ENCODE measurements at regions not wholly inside any gene's neighbourhood (a gene's known extent, or its start where the extent isn't known, plus 50 kb on each side); places are given as distances from the start of the nearest gene placed in this dataset.

GRCh38 chr20:54837226-54837625, 361.8 kb downstream of the DOK5 start:
- H3K27me3 ChIP-seq: no peaks in the 10 kb centered on the region
- intact Hi-C loops (cut with DNase I): no loop called here
- no peak for DNase-seq (ENCODE audit: extremely low spot score in 2 of 2)
- H3K36me3 ChIP-seq: no peaks in the 10 kb centered on the region
- no peak overlapping the region for H3K27ac ChIP-seq
- H3K4me3 ChIP-seq: no peak overlapping the region
- no peaks in the 10 kb centered on the region for H3K9me3 ChIP-seq
- TF ChIP-seq CTCF (IDR thresholded peaks at IDR 0.05): no peak
- no peak for TF ChIP-seq POLR2AphosphoS5 (IDR thresholded peaks at IDR 0.05; ENCODE audit: insufficient read depth in 1 of 2, low read depth in 1 of 2)
- no peak for TF ChIP-seq POLR2A (IDR thresholded peaks at IDR 0.05)
- H3K4me1 ChIP-seq: no peaks in the 10 kb centered on the region

GRCh38 chr20:54822386-54822785, 347.0 kb downstream of the DOK5 start:
- Histone ChIP-seq H3K36me3 (no peaks in the 10 kb centered on the region), H3K4me1 (no peaks in the 10 kb centered on the region), H3K27me3 (no peaks in the 10 kb centered on the region), H3K4me3 (no peak overlapping the region), H3K27ac (no peak overlapping the region), H3K9me3 (no peaks in the 10 kb centered on the region)
- no peak for DNase-seq (ENCODE audit: extremely low spot score in 2 of 2)
- TF ChIP-seq POLR2A (IDR thresholded peaks at IDR 0.05) (no peak), CTCF (IDR thresholded peaks at IDR 0.05) (no peak), POLR2AphosphoS5 (IDR thresholded peaks at IDR 0.05; ENCODE audit: insufficient read depth in 1 of 2, low read depth in 1 of 2) (no peak)
- intact Hi-C loops (cut with DNase I): no loop called here

- Histone ChIP-seq H3K4me3 (no peak overlapping the region), H3K27me3 (no peaks in the 10 kb centered on the region), H3K4me1 (no peaks in the 10 kb centered on the region), H3K9me3 (no peaks in the 10 kb centered on the region), H3K27ac (no peak overlapping the region), H3K36me3 (no peaks in the 10 kb centered on the region)
- no peak for TF ChIP-seq POLR2A (IDR thresholded peaks at IDR 0.05)
- no peak for TF ChIP-seq POLR2AphosphoS5 (IDR thresholded peaks at IDR 0.05; ENCODE audit: insufficient read depth in 1 of 2, low read depth in 1 of 2)
- TF ChIP-seq CTCF (IDR thresholded peaks at IDR 0.05): no peak
- no peak for DNase-seq (ENCODE audit: extremely low spot score in 2 of 2)
- intact Hi-C loops (cut with DNase I): no loop called here
Observed at GRCh38 chr20:54820392-54820791, 345.0 kb downstream of the DOK5 start.

- no peaks in the 10 kb centered on the region for H3K4me1 ChIP-seq
- no peaks in the 10 kb centered on the region for H3K27me3 ChIP-seq
- no peak for DNase-seq (ENCODE audit: extremely low spot score in 2 of 2)
- intact Hi-C loops (cut with DNase I): no loop called here
- H3K4me3 ChIP-seq: no peak overlapping the region
- TF ChIP-seq CTCF (IDR thresholded peaks at IDR 0.05): no peak
- no peak for TF ChIP-seq POLR2AphosphoS5 (IDR thresholded peaks at IDR 0.05; ENCODE audit: insufficient read depth in 1 of 2, low read depth in 1 of 2)
- TF ChIP-seq POLR2A (IDR thresholded peaks at IDR 0.05): no peak
- H3K36me3 ChIP-seq: no peaks in the 10 kb centered on the region
- H3K27ac ChIP-seq: no peak overlapping the region
- no peaks in the 10 kb centered on the region for H3K9me3 ChIP-seq
Observed at GRCh38 chr20:54806462-54806861, 331.1 kb downstream of the DOK5 start.

GRCh38 chr20:54794874-54795273, 319.5 kb downstream of the DOK5 start:
- no peak for TF ChIP-seq POLR2A (IDR thresholded peaks at IDR 0.05)
- TF ChIP-seq CTCF (IDR thresholded peaks at IDR 0.05): no peak
- no peak for TF ChIP-seq POLR2AphosphoS5 (IDR thresholded peaks at IDR 0.05; ENCODE audit: insufficient read depth in 1 of 2, low read depth in 1 of 2)
- H3K9me3 ChIP-seq: no peaks in the 10 kb centered on the region
- no peaks in the 10 kb centered on the region for H3K27me3 ChIP-seq
- no peak overlapping the region for H3K27ac ChIP-seq
- no peak for DNase-seq (ENCODE audit: extremely low spot score in 2 of 2)
- no peak overlapping the region for H3K4me3 ChIP-seq
- no peaks in the 10 kb centered on the region for H3K4me1 ChIP-seq
- intact Hi-C loops (cut with DNase I): no loop called here
- no peaks in the 10 kb centered on the region for H3K36me3 ChIP-seq

Measured in vagina (tissue), 2 donors.